Osteoblast (primary cell): ENCODE measurements at regions not wholly inside any gene's neighbourhood (a gene's known extent, or its start where the extent isn't known, plus 50 kb on each side); places are given as distances from the start of the nearest gene placed in this dataset.

Experiments used
- DNase-seq: peaks from one replicate; pipeline ENCODE4 v3.0.0; 2011; ENCODE audit warnings: low spot score, mixed read lengths; ENCODE audit not compliant: insufficient read length; ENCODE audit errors: missing footprints
- H2AFZ ChIP-seq: 2 replicates; pipeline ENCODE4 v1.6.0; 2011; ENCODE audit warnings: mild to moderate bottlenecking, low read length
- H3K27ac ChIP-seq: 2 replicates; pipeline ENCODE4 v1.5.1; 2011; ENCODE audit warnings: mild to moderate bottlenecking, low read depth, low read length, moderate library complexity
- H3K27me3 ChIP-seq: 2 replicates; pipeline ENCODE4 v1.6.0; 2012; ENCODE audit warnings: mild to moderate bottlenecking, control low read depth, inconsistent platforms, low read length, moderate library complexity; ENCODE audit not compliant: insufficient read depth
- H3K36me3 ChIP-seq: 2 replicates; pipeline ENCODE4 v1.5.1; 2011; ENCODE audit warnings: mild to moderate bottlenecking, low read length, control low read depth, moderate library complexity; ENCODE audit not compliant: insufficient read depth
- H3K4me1 ChIP-seq: 2 replicates; pipeline ENCODE4 v1.5.1; 2011; ENCODE audit warnings: mild to moderate bottlenecking, low read length, control low read depth, moderate library complexity; ENCODE audit not compliant: insufficient read depth
- H3K4me2 ChIP-seq: 2 replicates; pipeline ENCODE4 v1.6.0; 2011; ENCODE audit warnings: mild to moderate bottlenecking, low read length; ENCODE audit not compliant: insufficient read depth
- H3K4me3 ChIP-seq: fragments of 200-600 bp; sonication (generic); 3 replicates; pipeline ENCODE4 v1.5.1; 2012; ENCODE audit warnings: mild to moderate bottlenecking, low read length, inconsistent platforms; ENCODE audit not compliant: insufficient read depth
- H3K79me2 ChIP-seq: 2 replicates; pipeline ENCODE4 v1.6.0; 2012; ENCODE audit warnings: mild to moderate bottlenecking, low read length, control low read depth, inconsistent platforms; ENCODE audit not compliant: insufficient read depth
- H3K9me3 ChIP-seq: 2 replicates; pipeline ENCODE4 v1.5.1; 2011; ENCODE audit warnings: low read depth, low read length, control low read depth
- H4K20me1 ChIP-seq: 2 replicates; pipeline ENCODE4 v1.6.0; 2012; ENCODE audit warnings: mild to moderate bottlenecking, low read length, control low read depth; ENCODE audit not compliant: insufficient read depth
- CTCF ChIP-seq: IDR thresholded peaks from 2 replicates; pipeline ENCODE4 v1.5.1; 2011; ENCODE audit warnings: mild to moderate bottlenecking, low read depth, low read length, moderate library complexity; ENCODE audit errors: extremely low read depth

- Histone ChIP-seq H4K20me1 (no peaks in the 10 kb centered on the region), H3K4me3 (no peak overlapping the region), H3K36me3 (no peaks in the 10 kb centered on the region), H2AFZ (no peak overlapping the region), H3K9me3 (no peaks in the 10 kb centered on the region), H3K4me2 (no peak overlapping the region), H3K27me3 (no peaks in the 10 kb centered on the region), H3K79me2 (no peaks in the 10 kb centered on the region), H3K27ac (no peak overlapping the region), H3K4me1 (no peaks in the 10 kb centered on the region)
- no peak for DNase-seq
- TF ChIP-seq CTCF: peak; percentile 12
Observed at GRCh38 chr9:22718653-22719052, 272.0 kb downstream of the DMRTA1 start.

GRCh38 chr9:22722492-22722891 is 275.9 kb downstream of the DMRTA1 start:
- Histone ChIP-seq H3K27me3 (no peaks in the 10 kb centered on the region), H3K4me3 (no peak overlapping the region), H3K4me2 (no peak overlapping the region), H2AFZ (no peak overlapping the region), H3K79me2 (no peaks in the 10 kb centered on the region), H4K20me1 (no peaks in the 10 kb centered on the region), H3K36me3 (no peaks in the 10 kb centered on the region), H3K27ac (no peak overlapping the region), H3K4me1 (no peaks in the 10 kb centered on the region), H3K9me3 (no peaks in the 10 kb centered on the region)
- no peak for TF ChIP-seq CTCF
- DNase-seq: no peak

GRCh38 chr9:22731786-22732185 is 285.2 kb downstream of the DMRTA1 start:
- Histone ChIP-seq H3K4me1 (no peaks in the 10 kb centered on the region), H3K27me3 (no peaks in the 10 kb centered on the region), H3K36me3 (no peaks in the 10 kb centered on the region), H2AFZ (no peak overlapping the region), H3K9me3 (no peaks in the 10 kb centered on the region), H3K4me3 (no peak overlapping the region), H4K20me1 (no peaks in the 10 kb centered on the region), H3K4me2 (no peak overlapping the region), H3K79me2 (no peaks in the 10 kb centered on the region), H3K27ac (no peak overlapping the region)
- no peak for DNase-seq
- no peak for TF ChIP-seq CTCF

- Histone ChIP-seq H3K36me3 (no peaks in the 10 kb centered on the region), H3K4me1 (no peaks in the 10 kb centered on the region), H3K27ac (no peak overlapping the region), H3K4me3 (no peak overlapping the region), H3K27me3 (no peaks in the 10 kb centered on the region), H3K79me2 (no peaks in the 10 kb centered on the region), H4K20me1 (no peaks in the 10 kb centered on the region), H3K4me2 (no peak overlapping the region), H2AFZ (no peak overlapping the region), H3K9me3 (no peaks in the 10 kb centered on the region)
- TF ChIP-seq CTCF: no peak
- DNase-seq: no peak
Observed at GRCh38 chr9:22739712-22740111, 293.1 kb downstream of the DMRTA1 start.
